HT1080 (cell line): ENCODE measurements at regions not wholly inside any gene's neighbourhood (a gene's known extent, or its start where the extent isn't known, plus 50 kb on each side); places are given as distances from the start of the nearest gene placed in this dataset.
A peak's percentile ranks its signal among the peaks of the same experiment; 100 is the strongest.

ENCODE experiments used
- DNase-seq: peaks from one replicate; pipeline ENCODE4 v3.0.0-alpha.2; 2015; ENCODE audit warnings: low read depth

GRCh38 chr18:2096551-2096950 is 474.8 kb downstream of the METTL4 start:
- DNase-seq, result no peak

GRCh38 chr18:2100694-2101213 is 470.6 kb downstream of the METTL4 start:
- DNase-seq, result no peak

- no peak for DNase-seq
Observed at GRCh38 chr18:2102022-2102421, 469.3 kb downstream of the METTL4 start.

- no peak for DNase-seq
Observed at GRCh38 chr18:2103299-2103698, 468.0 kb downstream of the METTL4 start.

- DNase-seq, result peak; percentile 59
Observed at GRCh38 chr18:2104620-2105462, 466.5 kb downstream of the METTL4 start.

GRCh38 chr18:2108591-2108990 is 462.7 kb downstream of the METTL4 start:
- peak; percentile 68 for DNase-seq

- peak; percentile 83 for DNase-seq
Observed at GRCh38 chr18:2111456-2111855, 459.8 kb downstream of the METTL4 start.

- DNase-seq, result peak; percentile 24
Observed at GRCh38 chr18:2112435-2113045, 458.8 kb downstream of the METTL4 start.

GRCh38 chr18:2114289-2114688 is 457.0 kb downstream of the METTL4 start:
- DNase-seq, result no peak

GRCh38 chr18:2114765-2115164 is 456.5 kb downstream of the METTL4 start:
- no peak for DNase-seq

- DNase-seq, result no peak
Observed at GRCh38 chr18:2121224-2121623, 450.1 kb downstream of the METTL4 start.

- no peak for DNase-seq
Observed at GRCh38 chr18:2123077-2123476, 448.2 kb downstream of the METTL4 start.

- no peak for DNase-seq
Observed at GRCh38 chr18:2134364-2134763, 436.9 kb downstream of the METTL4 start.

- DNase-seq, result no peak
Observed at GRCh38 chr18:2135309-2135708, 436.0 kb downstream of the METTL4 start.

GRCh38 chr18:2138552-2138951 is 432.8 kb downstream of the METTL4 start:
- DNase-seq, result no peak

- DNase-seq, result peak; percentile 67
Observed at GRCh38 chr18:2139691-2140090, 431.6 kb downstream of the METTL4 start.

- no peak for DNase-seq
Observed at GRCh38 chr18:2143636-2144035, 427.7 kb downstream of the METTL4 start.

GRCh38 chr18:2144811-2145210 is 426.5 kb downstream of the METTL4 start:
- DNase-seq, result no peak

GRCh38 chr18:2146092-2146491 is 425.2 kb downstream of the METTL4 start:
- no peak for DNase-seq

GRCh38 chr18:2146754-2147153 is 424.6 kb downstream of the METTL4 start:
- no peak for DNase-seq

- no peak for DNase-seq
Observed at GRCh38 chr18:2147476-2148230, 423.7 kb downstream of the METTL4 start.

- DNase-seq, result no peak
Observed at GRCh38 chr18:2148823-2149222, 422.5 kb downstream of the METTL4 start.
